ENCODE measurements at regions not wholly inside any gene's neighbourhood (a gene's known extent, or its start where the extent isn't known, plus 50 kb on each side); places are given as distances from the start of the nearest gene placed in this dataset.

DNA sequence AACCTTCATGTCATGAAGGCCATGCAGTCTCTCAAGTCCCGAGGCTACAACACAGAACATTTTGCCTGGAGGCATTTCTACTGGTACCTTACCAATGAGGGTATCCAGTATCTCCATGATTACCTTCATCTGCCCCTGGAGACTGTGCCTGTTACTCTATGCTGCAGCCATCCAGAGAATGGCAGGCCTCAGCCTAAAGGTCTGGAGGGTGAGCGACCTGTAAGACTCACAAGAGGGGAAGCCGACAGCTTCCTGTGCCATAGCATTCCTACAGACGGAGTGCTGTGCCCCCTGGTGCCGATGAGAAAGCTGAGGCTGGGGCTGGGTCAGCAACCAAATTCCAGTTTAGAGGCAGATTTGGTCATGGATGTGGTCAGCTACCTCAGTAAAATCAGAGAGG, 51.3 kb upstream of the CADPS start:
- Histone ChIP-seq H3K27ac (no peak overlapping the region), H3K36me3 (no peaks in the 10 kb centered on the region), H3K4me3 (no peak overlapping the region), H3K27me3 (no peaks in the 10 kb centered on the region), H3K4me1 (no peaks in the 10 kb centered on the region), H3K9me3 (no peaks in the 10 kb centered on the region)
- intact Hi-C loops (cut with DNase I) = no loop called here
- no peak for ATAC-seq
- DNase-seq = no peak
- no peak for TF ChIP-seq POLR2A (IDR thresholded peaks at IDR 0.05)
- TF ChIP-seq, protein P1, sequence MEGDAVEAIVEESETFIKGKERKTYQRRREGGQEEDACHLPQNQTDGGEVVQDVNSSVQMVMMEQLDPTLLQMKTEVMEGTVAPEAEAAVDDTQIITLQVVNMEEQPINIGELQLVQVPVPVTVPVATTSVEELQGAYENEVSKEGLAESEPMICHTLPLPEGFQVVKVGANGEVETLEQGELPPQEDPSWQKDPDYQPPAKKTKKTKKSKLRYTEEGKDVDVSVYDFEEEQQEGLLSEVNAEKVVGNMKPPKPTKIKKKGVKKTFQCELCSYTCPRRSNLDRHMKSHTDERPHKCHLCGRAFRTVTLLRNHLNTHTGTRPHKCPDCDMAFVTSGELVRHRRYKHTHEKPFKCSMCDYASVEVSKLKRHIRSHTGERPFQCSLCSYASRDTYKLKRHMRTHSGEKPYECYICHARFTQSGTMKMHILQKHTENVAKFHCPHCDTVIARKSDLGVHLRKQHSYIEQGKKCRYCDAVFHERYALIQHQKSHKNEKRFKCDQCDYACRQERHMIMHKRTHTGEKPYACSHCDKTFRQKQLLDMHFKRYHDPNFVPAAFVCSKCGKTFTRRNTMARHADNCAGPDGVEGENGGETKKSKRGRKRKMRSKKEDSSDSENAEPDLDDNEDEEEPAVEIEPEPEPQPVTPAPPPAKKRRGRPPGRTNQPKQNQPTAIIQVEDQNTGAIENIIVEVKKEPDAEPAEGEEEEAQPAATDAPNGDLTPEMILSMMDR (IDR thresholded peaks at IDR 0.05) = no peak
- 26% methylated on average over 3 of the region's 5 CpGs for WGBS (ENCODE audit: insufficient coverage, low coverage, low lambda C conversion rate, missing lambda C conversion rate)

DNA sequence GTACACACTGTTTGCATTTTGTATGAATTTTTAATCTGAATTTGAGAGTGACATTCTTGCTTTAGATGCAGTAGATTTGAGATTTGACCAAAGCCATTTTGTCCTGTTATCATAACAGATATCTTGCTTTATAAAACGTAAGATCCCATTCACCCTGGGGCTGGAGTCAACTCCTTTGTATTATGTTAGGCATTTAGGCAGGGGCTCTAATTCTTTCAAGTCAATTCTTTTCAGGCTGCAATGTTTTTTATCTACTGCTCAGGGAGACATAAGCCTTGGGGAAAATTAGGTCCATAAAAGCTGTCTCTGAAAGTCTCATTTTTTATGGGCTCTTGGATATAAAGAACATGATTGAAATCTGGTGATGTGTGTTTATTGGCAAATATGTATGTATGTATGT, 53.0 kb upstream of the CADPS start:
- H3K4me3 ChIP-seq = no peak overlapping the region
- DNase-seq (no peak), ATAC-seq (no peak)
- intact Hi-C loops (cut with DNase I) = no loop called here
- H3K9me3 ChIP-seq = no peaks in the 10 kb centered on the region
- WGBS (ENCODE audit: insufficient coverage, low coverage, low lambda C conversion rate, missing lambda C conversion rate) = 53% methylated on average over 1 of the region's 1 CpG
- H3K27me3 ChIP-seq = no peaks in the 10 kb centered on the region
- no peaks in the 10 kb centered on the region for H3K4me1 ChIP-seq
- no peak overlapping the region for H3K27ac ChIP-seq
- TF ChIP-seq POLR2A (IDR thresholded peaks at IDR 0.05) = no peak
- TF ChIP-seq, protein P1 (IDR thresholded peaks at IDR 0.05) = no peak
- H3K36me3 ChIP-seq = no peaks in the 10 kb centered on the region

DNA sequence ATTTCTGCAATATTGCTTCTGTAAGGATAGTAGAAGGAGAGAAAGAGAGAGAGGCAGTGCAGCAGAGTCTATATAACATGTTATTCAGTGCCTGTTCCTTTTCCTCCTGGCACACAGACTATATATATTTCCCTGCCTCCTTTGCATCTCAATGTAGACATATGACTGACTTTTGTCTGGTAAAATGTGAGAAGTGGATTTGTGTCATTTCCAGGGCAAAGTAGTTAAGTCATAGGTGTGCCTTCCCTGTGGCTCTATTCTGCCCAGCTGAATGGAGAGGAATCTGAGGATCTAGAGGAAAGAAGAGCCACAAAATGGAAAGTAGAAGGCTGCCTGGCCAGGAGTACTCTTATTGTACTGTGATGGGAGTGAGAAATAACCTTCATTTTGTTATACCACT, 54.6 kb upstream of the CADPS start:
- Histone ChIP-seq H3K9me3 (no peaks in the 10 kb centered on the region), H3K36me3 (no peaks in the 10 kb centered on the region), H3K27ac (no peak overlapping the region), H3K4me3 (no peak overlapping the region), H3K4me1 (no peaks in the 10 kb centered on the region), H3K27me3 (no peaks in the 10 kb centered on the region)
- DNase-seq (no peak), ATAC-seq (no peak)
- intact Hi-C loops (cut with DNase I) = no loop called here
- TF ChIP-seq, protein P1 (IDR thresholded peaks at IDR 0.05) = no peak
- TF ChIP-seq POLR2A (IDR thresholded peaks at IDR 0.05) = no peak

DNA sequence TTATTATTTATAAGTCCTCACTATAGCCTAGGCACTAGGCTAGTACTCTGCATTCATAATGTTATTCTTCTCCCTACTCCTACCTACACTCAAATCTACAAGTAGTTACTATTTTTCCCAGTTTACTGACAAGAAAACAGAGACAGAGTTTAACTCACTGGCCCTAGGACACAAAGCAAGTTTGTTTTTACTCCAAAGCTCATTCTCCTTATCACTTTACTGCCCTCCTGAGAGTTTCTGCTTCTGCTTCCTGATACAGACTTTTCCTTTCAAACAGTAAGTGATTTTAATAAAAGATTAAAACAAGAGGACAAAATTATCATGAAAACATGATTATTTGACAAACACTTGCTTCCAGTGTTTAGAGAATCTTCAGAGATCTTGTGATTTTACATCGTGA, 60.6 kb upstream of the CADPS start:
- Histone ChIP-seq H3K4me1 (no peaks in the 10 kb centered on the region), H3K36me3 (no peaks in the 10 kb centered on the region), H3K27ac (no peak overlapping the region), H3K4me3 (no peak overlapping the region), H3K27me3 (no peaks in the 10 kb centered on the region), H3K9me3 (no peaks in the 10 kb centered on the region)
- WGBS (ENCODE audit: insufficient coverage, low coverage, low lambda C conversion rate, missing lambda C conversion rate) = 35% methylated on average over 1 of the region's 1 CpG
- intact Hi-C loops (cut with DNase I) = no loop called here
- DNase-seq (no peak), ATAC-seq (no peak)
- TF ChIP-seq, protein P1 (IDR thresholded peaks at IDR 0.05) = no peak
- no peak for TF ChIP-seq POLR2A (IDR thresholded peaks at IDR 0.05)

DNA sequence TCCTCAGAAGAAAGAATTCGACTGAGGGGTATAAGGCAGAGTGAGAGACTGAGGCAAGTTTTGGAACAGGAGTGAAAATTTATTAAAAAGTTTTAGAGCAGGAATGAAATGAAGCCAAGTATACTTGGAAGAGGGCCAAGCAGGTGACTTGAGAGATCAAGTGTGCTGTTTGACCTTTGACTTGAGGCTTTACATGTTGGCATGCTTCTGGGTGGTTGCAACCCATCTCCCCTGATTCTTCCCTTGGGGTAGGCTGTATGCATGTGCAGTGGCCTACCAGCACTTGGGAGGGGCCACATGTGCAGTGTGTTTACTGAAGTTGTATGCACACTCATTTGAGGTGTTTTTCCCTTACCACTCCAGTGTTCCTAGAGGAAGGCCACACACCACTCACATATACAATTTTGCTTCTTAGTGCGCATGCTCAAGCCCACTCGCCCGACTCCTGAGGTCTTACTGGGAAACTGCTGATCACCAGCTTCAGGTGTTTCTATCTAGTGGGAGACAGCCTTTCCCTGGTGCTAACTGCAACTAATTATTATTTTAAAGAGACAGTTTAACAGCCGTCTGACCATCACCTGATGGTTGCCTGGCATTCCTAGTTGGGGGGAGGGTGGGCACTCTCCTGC, 61.5 kb upstream of the CADPS start:
- ATAC-seq = no peak
- no peak overlapping the region for H3K27ac ChIP-seq
- DNase-seq = no peak
- H3K9me3 ChIP-seq = no peaks in the 10 kb centered on the region
- 68% methylated on average over 4 of the region's 5 CpGs for WGBS (ENCODE audit: insufficient coverage, low coverage, low lambda C conversion rate, missing lambda C conversion rate)
- no peaks in the 10 kb centered on the region for H3K36me3 ChIP-seq
- TF ChIP-seq, protein P1 (IDR thresholded peaks at IDR 0.05) = no peak
- TF ChIP-seq POLR2A (IDR thresholded peaks at IDR 0.05) = no peak
- no peaks in the 10 kb centered on the region for H3K27me3 ChIP-seq
- intact Hi-C loops (cut with DNase I) = no loop called here
- no peak overlapping the region for H3K4me3 ChIP-seq
- no peaks in the 10 kb centered on the region for H3K4me1 ChIP-seq
